Activated CD8-positive, alpha-beta memory T cell treated with anti-CD3 and anti-CD28 coated beads, Interleukin-2, amount 50 U/mL, for 4 hours (primary cell): ENCODE measurements at regions not wholly inside any gene's neighbourhood (a gene's known extent, or its start where the extent isn't known, plus 50 kb on each side); places are given as distances from the start of the nearest gene placed in this dataset.
"Not testable (repeated sequence)": the region's sequence is repeated elsewhere in the genome, so short reads cannot be mapped to it uniquely, and the experiment has no call there.

Source experiments
- DNase-seq: peaks from one replicate; pipeline ENCODE4 v3.0.0-alpha.2; 2020

GRCh38 chr6:135555550-135555949 is 58.0 kb upstream of the AHI1 start:
- no peak for DNase-seq

GRCh38 chr6:135557582-135557981 is 60.0 kb upstream of the AHI1 start:
- DNase-seq = no peak

GRCh38 chr6:135565605-135566004 is 68.1 kb upstream of the AHI1 start:
- DNase-seq = not testable (repeated sequence)

- no peak for DNase-seq
These were observed 69.0 kb upstream of the AHI1 start for GRCh38 chr6:135566311-135567068.

GRCh38 chr6:135567375-135568083 is 70.0 kb upstream of the AHI1 start:
- DNase-seq = no peak

- peak; percentile 22 for DNase-seq
These were observed 70.8 kb upstream of the AHI1 start for GRCh38 chr6:135568379-135568778.

- no peak for DNase-seq
These were observed 74.5 kb upstream of the AHI1 start for GRCh38 chr6:135572051-135572450.

GRCh38 chr6:135575629-135576028 is 78.1 kb upstream of the AHI1 start:
- DNase-seq = no peak

GRCh38 chr6:135576055-135576454 is 78.5 kb upstream of the AHI1 start:
- no peak for DNase-seq

- DNase-seq = no peak
These were observed 79.6 kb upstream of the AHI1 start for GRCh38 chr6:135577059-135577538.

- DNase-seq = no peak
These were observed 81.4 kb upstream of the AHI1 start for GRCh38 chr6:135578976-135579375.

- no peak for DNase-seq
These were observed 83.7 kb upstream of the AHI1 start for GRCh38 chr6:135581211-135581610.

- no peak for DNase-seq
These were observed 85.8 kb upstream of the AHI1 start for GRCh38 chr6:135583256-135583761.

- DNase-seq = no peak
These were observed 88.8 kb upstream of the AHI1 start for GRCh38 chr6:135586388-135586787.

- DNase-seq = no peak
These were observed 89.3 kb upstream of the AHI1 start for GRCh38 chr6:135586844-135587243.

GRCh38 chr6:135592276-135592675 is 94.7 kb upstream of the AHI1 start:
- no peak for DNase-seq

- no peak for DNase-seq
These were observed 96.5 kb upstream of the AHI1 start for GRCh38 chr6:135594000-135594399.

GRCh38 chr6:135600086-135600702 is 102.7 kb upstream of the AHI1 start:
- no peak for DNase-seq

GRCh38 chr6:135600931-135601330 is 103.4 kb upstream of the AHI1 start:
- DNase-seq = no peak

GRCh38 chr6:135601857-135602256 is 104.3 kb upstream of the AHI1 start:
- DNase-seq = no peak

GRCh38 chr6:135603249-135603648 is 105.7 kb upstream of the AHI1 start:
- DNase-seq = no peak

GRCh38 chr6:135604035-135604860 is 106.7 kb upstream of the AHI1 start:
- no peak for DNase-seq

- DNase-seq = no peak
These were observed 107.8 kb upstream of the AHI1 start for GRCh38 chr6:135605278-135605790.
